ENCODE measurements at regions not wholly inside any gene's neighbourhood (a gene's known extent, or its start where the extent isn't known, plus 50 kb on each side); places are given as distances from the start of the nearest gene placed in this dataset.

- no peak for DNase-seq
Measured at GRCh38 chr4:65973186-65973585, 302.9 kb upstream of the EPHA5 start.

- DNase-seq, result no peak
Measured at GRCh38 chr4:65971686-65972085, 301.4 kb upstream of the EPHA5 start.

DNA sequence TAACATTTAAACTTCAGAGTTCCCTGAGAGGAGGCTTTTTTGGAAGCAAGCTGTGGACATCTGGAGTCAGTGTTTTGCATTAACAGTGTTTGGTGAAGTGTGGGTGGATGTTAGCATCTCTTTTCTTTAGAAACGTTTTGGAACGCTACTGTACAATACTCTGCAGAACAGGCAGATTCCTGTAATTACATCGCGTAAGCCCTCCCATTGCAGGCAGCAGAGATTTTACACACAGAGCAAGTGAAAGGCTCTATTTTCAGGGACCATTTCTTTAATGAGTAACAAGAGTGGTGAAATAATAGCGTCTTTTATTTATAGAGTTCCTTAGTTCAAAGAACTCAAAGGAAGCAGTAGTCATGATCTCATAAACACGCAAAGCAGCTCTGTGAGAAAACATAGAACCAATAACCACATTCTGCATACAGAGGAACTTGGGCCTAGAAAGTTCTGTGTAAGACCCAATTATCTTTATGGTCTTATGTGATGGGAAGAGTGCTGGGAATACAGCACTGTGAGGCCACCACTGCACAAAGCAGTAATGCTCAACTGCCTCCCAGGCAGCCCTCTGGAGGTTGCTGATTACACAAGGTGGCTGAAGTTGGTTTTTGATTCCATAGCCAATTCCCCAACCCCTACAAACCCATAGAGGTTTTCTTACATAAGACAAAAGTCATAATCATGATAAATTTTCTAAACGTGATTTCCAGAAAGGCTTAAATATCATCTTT, 298.7 kb upstream of the EPHA5 start:
- peak in 7 of 58 donors; percentile 2 to 64 (median 7) for DNase-seq

- peak in 1 of 58 donors; percentile 0 for DNase-seq
Measured at GRCh38 chr4:65960751-65961150, 290.5 kb upstream of the EPHA5 start.

DNA sequence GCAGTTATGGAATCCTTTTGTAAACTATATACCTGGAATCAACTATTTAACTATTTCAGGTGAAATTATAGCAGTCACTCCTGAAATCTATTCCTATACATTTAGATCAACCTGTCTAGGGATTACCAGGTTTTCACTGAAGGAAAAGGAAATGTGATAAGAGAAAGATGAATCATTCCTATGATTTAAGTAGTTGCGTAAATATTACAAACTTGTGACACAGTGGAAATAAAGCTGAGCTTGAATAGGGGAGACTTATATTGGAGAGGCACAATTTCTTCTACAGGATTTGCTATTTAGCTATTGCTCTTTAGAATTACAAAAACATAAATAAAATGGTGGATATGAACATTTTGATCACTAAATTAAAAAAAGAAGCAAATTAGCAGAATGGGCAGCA, 284.1 kb upstream of the EPHA5 start:
- DNase-seq, result no peak

- DNase-seq, result no peak
Measured at GRCh38 chr4:65951177-65951576, 280.9 kb upstream of the EPHA5 start.

- no peak for DNase-seq
Measured at GRCh38 chr4:65943076-65943475, 272.8 kb upstream of the EPHA5 start.

DNA sequence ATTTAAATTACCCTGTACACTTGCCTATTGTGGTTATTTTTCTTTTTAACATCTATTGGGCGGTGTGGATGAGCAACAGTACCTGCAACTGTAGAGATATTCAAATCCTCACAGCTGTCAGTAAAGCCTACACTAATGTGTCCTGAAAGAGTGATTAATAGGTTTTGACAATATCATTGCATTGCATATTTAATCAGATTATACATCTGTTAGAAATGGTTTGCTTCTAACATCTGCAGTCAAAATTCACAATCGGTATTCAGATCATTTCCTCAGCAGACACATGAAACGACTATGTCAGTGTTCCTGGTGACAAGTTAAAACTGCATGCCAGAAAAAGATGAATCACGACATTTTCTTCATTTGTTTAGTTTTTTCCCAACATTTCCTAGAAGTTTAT, 254.6 kb upstream of the EPHA5 start:
- no peak for DNase-seq

DNA sequence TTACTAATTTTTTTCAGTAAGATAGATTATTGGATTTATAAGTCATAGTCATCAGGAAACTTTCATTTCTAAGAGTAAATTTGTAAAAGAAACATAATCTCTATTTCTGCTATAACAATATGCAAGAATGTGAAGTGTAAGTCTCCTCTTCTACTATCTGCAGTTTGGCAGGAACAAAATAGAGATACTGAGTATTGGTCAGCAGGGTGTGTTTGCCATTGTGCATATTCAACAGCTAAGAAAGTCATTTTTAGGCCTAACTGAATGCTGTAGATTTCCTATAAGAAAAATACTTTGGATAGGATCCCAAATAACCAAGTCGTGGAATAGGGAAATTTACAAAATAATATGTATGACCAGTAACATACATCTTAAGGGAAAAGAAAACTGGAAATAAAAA, 253.3 kb upstream of the EPHA5 start:
- no peak for DNase-seq

DNA sequence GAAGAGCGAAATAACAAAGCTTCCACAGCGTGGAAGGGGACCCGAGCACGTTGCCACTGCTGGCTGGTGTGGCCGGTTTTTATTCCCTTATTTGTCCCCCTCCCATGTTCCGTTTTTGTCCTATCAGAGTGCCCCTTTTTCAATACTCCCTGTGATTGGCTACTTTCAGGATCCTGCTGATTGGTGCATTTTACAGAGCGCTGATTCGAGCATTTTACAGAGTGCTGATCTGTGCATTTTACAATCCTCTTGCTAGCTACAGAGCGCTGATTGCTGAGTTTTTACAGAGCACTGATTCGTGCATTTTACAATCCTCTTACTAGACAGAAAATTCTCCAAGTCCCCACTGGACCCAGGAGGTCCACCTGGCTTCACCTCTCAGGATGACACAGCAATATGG, 250.9 kb upstream of the EPHA5 start:
- DNase-seq, result no peak

GRCh38 chr4:65918872-65919271, 248.6 kb upstream of the EPHA5 start:
- DNase-seq, result no peak

GRCh38 chr4:65918212-65918611, 247.9 kb upstream of the EPHA5 start:
- no peak for DNase-seq

DNA sequence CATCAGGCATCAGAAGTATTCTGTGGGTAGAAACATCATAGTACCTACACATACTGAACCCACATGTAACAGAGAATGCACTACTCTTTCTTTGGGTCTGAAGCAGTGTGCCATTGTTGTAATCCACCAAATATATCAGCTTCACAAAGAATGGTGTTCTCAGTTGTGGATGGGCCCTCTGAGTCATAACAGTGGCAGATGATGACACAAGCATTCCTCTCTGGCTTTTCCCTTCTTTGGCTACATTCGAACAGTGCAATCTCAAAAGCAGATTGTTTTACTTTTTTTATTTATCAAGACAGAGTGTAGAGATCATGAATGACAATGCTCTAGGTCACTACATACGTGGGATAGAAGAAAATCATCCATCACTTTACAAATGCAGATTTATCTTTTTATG, 247.2 kb upstream of the EPHA5 start:
- DNase-seq, result no peak

GRCh38 chr4:65911720-65912119, 241.4 kb upstream of the EPHA5 start:
- no peak for DNase-seq

- no peak for DNase-seq
Measured at GRCh38 chr4:65893957-65894755, 223.9 kb upstream of the EPHA5 start.

DNA sequence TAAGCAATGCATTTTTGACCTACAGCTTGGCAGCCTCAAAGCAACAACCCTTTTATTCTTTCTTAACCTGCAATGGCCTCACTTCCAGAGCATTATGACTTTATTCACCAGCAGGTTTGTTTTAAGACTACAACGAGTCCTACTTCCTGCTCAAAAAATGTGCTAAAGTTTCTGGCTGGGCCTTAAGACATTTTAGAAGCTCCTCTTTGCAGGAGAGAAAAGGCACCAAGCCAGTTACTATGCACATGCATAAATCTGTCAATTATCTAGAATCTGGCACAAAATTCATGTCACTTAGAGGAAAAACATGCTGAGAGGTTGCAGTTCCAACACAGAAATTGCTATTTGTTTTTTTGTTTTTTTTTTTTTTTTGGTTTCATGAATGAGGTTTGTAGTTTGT, 223.0 kb upstream of the EPHA5 start:
- DNase-seq, result no peak

DNA sequence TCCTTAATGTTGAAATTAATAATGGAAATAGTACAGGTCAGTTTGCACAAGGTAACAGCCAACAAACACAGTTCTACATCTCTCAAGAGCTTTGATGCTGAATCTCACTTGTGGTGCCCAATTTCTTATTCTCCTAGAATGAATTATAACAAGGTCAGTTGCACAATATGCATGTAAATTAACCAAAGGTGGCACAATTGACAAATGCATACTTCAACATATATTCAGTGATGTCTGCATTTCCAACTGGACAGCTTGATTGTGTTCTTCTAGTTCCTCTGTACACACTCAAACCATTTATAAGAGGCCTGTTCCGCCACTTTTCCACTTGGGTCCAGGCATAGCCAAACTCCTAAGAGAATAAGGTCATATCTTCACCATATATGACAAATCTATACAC, 210.3 kb upstream of the EPHA5 start:
- no peak for DNase-seq

GRCh38 chr4:65868096-65868824, 198.0 kb upstream of the EPHA5 start:
- no peak for DNase-seq

GRCh38 chr4:65865489-65865888, 195.2 kb upstream of the EPHA5 start:
- DNase-seq, result no peak

GRCh38 chr4:65861993-65862392, 191.7 kb upstream of the EPHA5 start:
- no peak for DNase-seq

- no peak for DNase-seq
Measured at GRCh38 chr4:65845199-65845773, 175.0 kb upstream of the EPHA5 start.

Measured in anterior cingulate cortex (tissue), 58 donors.